ENCODE measurements at regions not wholly inside any gene's neighbourhood (a gene's known extent, or its start where the extent isn't known, plus 50 kb on each side); places are given as distances from the start of the nearest gene placed in this dataset.
"Not testable (repeated sequence)": the region's sequence is repeated elsewhere in the genome, so short reads cannot be mapped to it uniquely, and the experiment has no call there.

- TF ChIP-seq, protein P1, sequence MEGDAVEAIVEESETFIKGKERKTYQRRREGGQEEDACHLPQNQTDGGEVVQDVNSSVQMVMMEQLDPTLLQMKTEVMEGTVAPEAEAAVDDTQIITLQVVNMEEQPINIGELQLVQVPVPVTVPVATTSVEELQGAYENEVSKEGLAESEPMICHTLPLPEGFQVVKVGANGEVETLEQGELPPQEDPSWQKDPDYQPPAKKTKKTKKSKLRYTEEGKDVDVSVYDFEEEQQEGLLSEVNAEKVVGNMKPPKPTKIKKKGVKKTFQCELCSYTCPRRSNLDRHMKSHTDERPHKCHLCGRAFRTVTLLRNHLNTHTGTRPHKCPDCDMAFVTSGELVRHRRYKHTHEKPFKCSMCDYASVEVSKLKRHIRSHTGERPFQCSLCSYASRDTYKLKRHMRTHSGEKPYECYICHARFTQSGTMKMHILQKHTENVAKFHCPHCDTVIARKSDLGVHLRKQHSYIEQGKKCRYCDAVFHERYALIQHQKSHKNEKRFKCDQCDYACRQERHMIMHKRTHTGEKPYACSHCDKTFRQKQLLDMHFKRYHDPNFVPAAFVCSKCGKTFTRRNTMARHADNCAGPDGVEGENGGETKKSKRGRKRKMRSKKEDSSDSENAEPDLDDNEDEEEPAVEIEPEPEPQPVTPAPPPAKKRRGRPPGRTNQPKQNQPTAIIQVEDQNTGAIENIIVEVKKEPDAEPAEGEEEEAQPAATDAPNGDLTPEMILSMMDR (IDR thresholded peaks at IDR 0.05): not testable (repeated sequence)
- TF ChIP-seq POLR2A (IDR thresholded peaks at IDR 0.05): not testable (repeated sequence)
Observed at GRCh38 chr1:146695388-146695787, 242.7 kb upstream of the NBPF12 start.

Measured in adrenal gland (tissue), 5 donors.